ENCODE measurements at regions not wholly inside any gene's neighbourhood (a gene's known extent, or its start where the extent isn't known, plus 50 kb on each side); places are given as distances from the start of the nearest gene placed in this dataset.

DNA sequence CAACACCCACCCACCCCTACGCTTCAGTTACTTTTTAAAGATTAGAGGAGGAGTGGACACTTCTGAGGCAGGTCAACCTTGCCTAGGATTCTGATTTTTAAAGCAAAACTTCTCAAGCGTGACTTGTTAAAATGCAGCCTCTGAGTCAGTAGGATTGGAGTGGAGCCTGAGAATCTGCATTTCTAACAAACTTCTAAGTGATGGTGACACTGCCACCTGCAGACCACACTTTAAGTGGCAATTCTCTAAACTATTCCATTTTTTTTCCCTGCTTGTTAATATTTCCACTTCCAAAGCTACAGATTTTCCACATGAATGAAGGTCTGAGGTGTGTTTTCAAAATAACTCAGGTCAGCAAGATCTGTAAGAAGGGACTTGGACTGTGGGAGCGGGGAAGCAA, 171.1 kb upstream of the CCDC150 start:
- Histone ChIP-seq H3K27ac (no peak overlapping the region), H3K27me3 (no peaks in the 10 kb centered on the region), H2AFZ (replicated peaks) (no peak overlapping the region), H3K36me3 (no peaks in the 10 kb centered on the region), H3K79me2 (ENCODE audit: low read depth) (no peaks in the 10 kb centered on the region), H3K9me3 (ENCODE audit: low read depth) (no peaks in the 10 kb centered on the region), H3K9ac (no peak overlapping the region), H3K4me2 (no peak overlapping the region), H3K4me3 (no peak overlapping the region), H4K20me1 (ENCODE audit: low read depth) (no peaks in the 10 kb centered on the region), H3F3A (ENCODE audit: low read depth) (no peaks in the 10 kb centered on the region), H3K4me1 (peaks cover 12% of the 10 kb centered on the region)
- Mint-ChIP-seq H3K4me1 (peaks cover 13% of the 10 kb centered on the region), H3K36me3 (no peaks in the 10 kb centered on the region), H3K9me3 (no peaks in the 10 kb centered on the region), H3K27me3 (ENCODE audit: insufficient read depth, low read depth) (no peaks in the 10 kb centered on the region), H3K4me3 (no peak overlapping the region), H3K27ac (no peak overlapping the region)
- no peak for DNase-seq (ENCODE audit: low spot score)
- TF ChIP-seq, protein P1, sequence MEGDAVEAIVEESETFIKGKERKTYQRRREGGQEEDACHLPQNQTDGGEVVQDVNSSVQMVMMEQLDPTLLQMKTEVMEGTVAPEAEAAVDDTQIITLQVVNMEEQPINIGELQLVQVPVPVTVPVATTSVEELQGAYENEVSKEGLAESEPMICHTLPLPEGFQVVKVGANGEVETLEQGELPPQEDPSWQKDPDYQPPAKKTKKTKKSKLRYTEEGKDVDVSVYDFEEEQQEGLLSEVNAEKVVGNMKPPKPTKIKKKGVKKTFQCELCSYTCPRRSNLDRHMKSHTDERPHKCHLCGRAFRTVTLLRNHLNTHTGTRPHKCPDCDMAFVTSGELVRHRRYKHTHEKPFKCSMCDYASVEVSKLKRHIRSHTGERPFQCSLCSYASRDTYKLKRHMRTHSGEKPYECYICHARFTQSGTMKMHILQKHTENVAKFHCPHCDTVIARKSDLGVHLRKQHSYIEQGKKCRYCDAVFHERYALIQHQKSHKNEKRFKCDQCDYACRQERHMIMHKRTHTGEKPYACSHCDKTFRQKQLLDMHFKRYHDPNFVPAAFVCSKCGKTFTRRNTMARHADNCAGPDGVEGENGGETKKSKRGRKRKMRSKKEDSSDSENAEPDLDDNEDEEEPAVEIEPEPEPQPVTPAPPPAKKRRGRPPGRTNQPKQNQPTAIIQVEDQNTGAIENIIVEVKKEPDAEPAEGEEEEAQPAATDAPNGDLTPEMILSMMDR (IDR thresholded peaks at IDR 0.05), result peak; percentile 27
- no peak for TF ChIP-seq EZH2 (IDR thresholded peaks at IDR 0.05)
- no peak for TF ChIP-seq EZH2phosphoT487 (IDR thresholded peaks at IDR 0.05)

DNA sequence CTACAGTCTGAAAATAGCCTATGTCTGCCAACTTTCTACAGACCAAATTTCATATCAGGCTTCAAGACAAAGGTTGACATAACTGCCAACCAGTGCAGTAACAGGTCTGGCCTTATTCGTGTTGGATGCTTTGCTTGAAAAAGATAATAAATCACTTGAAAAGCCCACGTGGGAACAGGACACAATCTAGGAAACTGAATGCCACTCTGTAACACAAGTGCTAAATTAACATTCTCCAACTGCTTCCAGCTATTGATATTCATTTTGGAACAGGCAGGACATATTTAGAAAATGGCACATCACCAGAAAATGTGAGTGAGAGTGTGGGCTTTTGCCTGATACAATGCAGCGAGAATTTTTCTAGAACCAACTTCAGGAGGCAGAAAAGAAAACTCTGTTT, 165.9 kb upstream of the CCDC150 start:
- no peak overlapping the region for H3K27ac ChIP-seq
- Mint-ChIP-seq H3K27ac (no peak overlapping the region), H3K9me3 (no peaks in the 10 kb centered on the region)

DNA sequence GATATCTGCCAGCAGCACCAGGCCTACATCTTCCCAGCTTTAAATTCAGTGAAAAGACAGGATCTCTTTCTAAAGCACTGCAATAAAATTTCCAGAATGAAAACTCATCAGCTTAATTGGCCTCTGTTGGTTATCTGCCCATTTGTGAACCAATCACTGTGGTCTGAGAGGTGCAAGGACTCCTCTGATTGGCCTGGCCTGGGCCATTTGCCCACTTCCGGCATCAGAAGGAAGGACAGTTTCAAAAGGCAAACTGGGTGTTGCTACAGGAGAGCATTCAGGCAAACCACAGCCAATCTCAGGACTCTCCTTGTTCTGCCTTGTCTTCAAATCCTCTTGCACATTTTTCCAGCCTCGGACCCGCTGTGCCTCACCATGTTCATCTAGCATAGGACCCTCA, 163.9 kb upstream of the CCDC150 start:
- Histone ChIP-seq H3K36me3 (no peaks in the 10 kb centered on the region), H3K4me3 (no peak overlapping the region), H4K20me1 (ENCODE audit: low read depth) (no peaks in the 10 kb centered on the region), H3K27me3 (no peaks in the 10 kb centered on the region), H3F3A (ENCODE audit: low read depth) (no peaks in the 10 kb centered on the region), H3K9me3 (ENCODE audit: low read depth) (no peaks in the 10 kb centered on the region), H3K4me1 (no peaks in the 10 kb centered on the region), H2AFZ (replicated peaks) (no peak overlapping the region), H3K9ac (no peak overlapping the region), H3K27ac (no peak overlapping the region), H3K79me2 (ENCODE audit: low read depth) (no peaks in the 10 kb centered on the region), H3K4me2 (no peak overlapping the region)
- H3K4me1 Mint-ChIP-seq, result no peaks in the 10 kb centered on the region
- H3K27ac Mint-ChIP-seq, result no peak overlapping the region
- no peaks in the 10 kb centered on the region for H3K27me3 Mint-ChIP-seq (ENCODE audit: insufficient read depth, low read depth)
- no peaks in the 10 kb centered on the region for H3K36me3 Mint-ChIP-seq
- no peak for TF ChIP-seq EZH2phosphoT487 (IDR thresholded peaks at IDR 0.05)
- TF ChIP-seq EZH2 (IDR thresholded peaks at IDR 0.05), result no peak
- TF ChIP-seq, protein P1 (IDR thresholded peaks at IDR 0.05), result no peak
- no peak for DNase-seq (ENCODE audit: low spot score)
- no peak overlapping the region for H3K4me3 Mint-ChIP-seq
- H3K9me3 Mint-ChIP-seq, result no peaks in the 10 kb centered on the region

More for the DNA sequence above, 165.9 kb upstream of the CCDC150 start:
- H3K27me3 ChIP-seq, result no peaks in the 10 kb centered on the region
- H2AFZ ChIP-seq (replicated peaks), result no peak overlapping the region
- H3K36me3 Mint-ChIP-seq, result no peaks in the 10 kb centered on the region
- H3K9ac ChIP-seq, result no peak overlapping the region
- H3K4me3 ChIP-seq, result no peak overlapping the region
- H3K4me1 ChIP-seq, result no peaks in the 10 kb centered on the region
- H3K4me3 Mint-ChIP-seq, result no peak overlapping the region
- no peak overlapping the region for H3K4me2 ChIP-seq
- no peaks in the 10 kb centered on the region for H3K36me3 ChIP-seq
- no peaks in the 10 kb centered on the region for H3F3A ChIP-seq (ENCODE audit: low read depth)
- no peaks in the 10 kb centered on the region for H3K9me3 ChIP-seq (ENCODE audit: low read depth)
- H4K20me1 ChIP-seq (ENCODE audit: low read depth), result no peaks in the 10 kb centered on the region
- no peak for TF ChIP-seq EZH2phosphoT487 (IDR thresholded peaks at IDR 0.05)
- TF ChIP-seq, protein P1 (IDR thresholded peaks at IDR 0.05), result no peak
- no peak for TF ChIP-seq EZH2 (IDR thresholded peaks at IDR 0.05)
- H3K4me1 Mint-ChIP-seq, result no peaks in the 10 kb centered on the region
- H3K79me2 ChIP-seq (ENCODE audit: low read depth), result no peaks in the 10 kb centered on the region
- DNase-seq (ENCODE audit: low spot score), result no peak
- no peaks in the 10 kb centered on the region for H3K27me3 Mint-ChIP-seq (ENCODE audit: insufficient read depth, low read depth)
